Gastroesophageal sphincter (tissue), 3 donors: ENCODE measurements at regions not wholly inside any gene's neighbourhood (a gene's known extent, or its start where the extent isn't known, plus 50 kb on each side); places are given as distances from the start of the nearest gene placed in this dataset.

Source experiments
- POLR2AphosphoS5 ChIP-seq: sonication (generic); formaldehyde crosslinking; IDR thresholded peaks from one replicate; pipeline ENCODE4 v1.6.1; 2017; ENCODE audit warnings: antibody characterized with exemption
- TF ChIP-seq, protein P1 (sequence below), 4 experiments: fragments of 200-600 bp in 2 of 4; fragments of 450-650 bp in 2 of 4; sonication (generic) in 1 of 4; IDR thresholded peaks; one replicate each; pipeline ENCODE4 v1.5.1; 2017 to 2019; ENCODE audit warnings: antibody characterized with exemption in 4 of 4, mild to moderate bottlenecking in 2 of 4, moderate library complexity in 2 of 4

DNA sequence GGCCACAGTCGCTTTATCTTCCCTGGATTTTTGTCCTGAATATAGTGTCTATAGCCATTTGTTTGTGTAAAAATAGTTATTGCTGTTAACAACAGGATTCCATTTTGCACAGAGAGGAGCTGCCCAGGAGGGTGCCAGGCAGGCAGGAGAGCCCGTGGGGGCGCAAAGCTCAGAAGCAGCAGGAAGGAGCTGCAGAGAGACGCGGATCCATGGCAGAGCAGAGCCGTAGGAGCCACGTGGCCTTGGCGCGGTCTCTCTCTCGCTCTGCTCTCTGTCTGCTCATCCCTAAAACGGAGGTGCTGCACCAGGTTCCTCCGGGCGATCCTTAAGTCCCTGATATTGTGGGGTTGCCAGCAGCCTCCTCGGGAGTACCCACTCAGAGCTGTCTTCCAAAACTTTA is 185.3 kb upstream of the MYT1L start:
- TF ChIP-seq, protein P1, sequence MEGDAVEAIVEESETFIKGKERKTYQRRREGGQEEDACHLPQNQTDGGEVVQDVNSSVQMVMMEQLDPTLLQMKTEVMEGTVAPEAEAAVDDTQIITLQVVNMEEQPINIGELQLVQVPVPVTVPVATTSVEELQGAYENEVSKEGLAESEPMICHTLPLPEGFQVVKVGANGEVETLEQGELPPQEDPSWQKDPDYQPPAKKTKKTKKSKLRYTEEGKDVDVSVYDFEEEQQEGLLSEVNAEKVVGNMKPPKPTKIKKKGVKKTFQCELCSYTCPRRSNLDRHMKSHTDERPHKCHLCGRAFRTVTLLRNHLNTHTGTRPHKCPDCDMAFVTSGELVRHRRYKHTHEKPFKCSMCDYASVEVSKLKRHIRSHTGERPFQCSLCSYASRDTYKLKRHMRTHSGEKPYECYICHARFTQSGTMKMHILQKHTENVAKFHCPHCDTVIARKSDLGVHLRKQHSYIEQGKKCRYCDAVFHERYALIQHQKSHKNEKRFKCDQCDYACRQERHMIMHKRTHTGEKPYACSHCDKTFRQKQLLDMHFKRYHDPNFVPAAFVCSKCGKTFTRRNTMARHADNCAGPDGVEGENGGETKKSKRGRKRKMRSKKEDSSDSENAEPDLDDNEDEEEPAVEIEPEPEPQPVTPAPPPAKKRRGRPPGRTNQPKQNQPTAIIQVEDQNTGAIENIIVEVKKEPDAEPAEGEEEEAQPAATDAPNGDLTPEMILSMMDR (IDR thresholded peaks at IDR 0.05), result no peak
- TF ChIP-seq POLR2AphosphoS5, result no peak
